CD4-positive, alpha-beta T cell treated with Interleukin-6 at 100 ng/mL for 8 hours (primary cell): ENCODE measurements at regions not wholly inside any gene's neighbourhood (a gene's known extent, or its start where the extent isn't known, plus 50 kb on each side); places are given as distances from the start of the nearest gene placed in this dataset.

ENCODE experiments used
- DNase-seq: peaks from one replicate; pipeline ENCODE4 v3.0.0-alpha.2; 2020; ENCODE audit warnings: mixed read lengths, low spot score

- DNase-seq: no peak
Observed at GRCh38 chr13:83601539-83601938, 280.7 kb downstream of the SLITRK1 start.

- no peak for DNase-seq
Observed at GRCh38 chr13:83592095-83592494, 290.2 kb downstream of the SLITRK1 start.

- DNase-seq: no peak
Observed at GRCh38 chr13:83589814-83590213, 292.5 kb downstream of the SLITRK1 start.

GRCh38 chr13:83577183-83577582 is 305.1 kb downstream of the SLITRK1 start:
- no peak for DNase-seq

DNA sequence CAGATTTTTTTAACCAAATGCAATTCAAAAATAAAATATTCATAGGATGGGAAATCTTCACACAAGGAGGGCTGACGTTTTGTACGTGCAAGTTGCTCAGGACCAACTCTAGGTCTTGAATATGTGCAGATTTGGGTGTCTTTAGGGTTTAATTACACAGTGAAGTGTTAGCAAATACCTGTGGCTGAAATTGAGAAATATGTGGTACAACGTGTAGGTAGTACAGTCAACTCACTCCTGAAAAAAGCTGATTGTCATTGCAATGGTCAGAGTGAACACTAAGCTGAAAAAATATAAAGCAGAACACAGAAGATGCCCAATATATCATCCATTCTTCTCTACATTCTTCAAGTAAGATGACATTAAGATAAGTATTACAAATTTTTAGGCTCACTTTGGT is 314.3 kb downstream of the SLITRK1 start:
- DNase-seq: no peak

- DNase-seq: no peak
Observed at GRCh38 chr13:83563499-83563898, 318.8 kb downstream of the SLITRK1 start.

GRCh38 chr13:83557845-83558244 is 324.4 kb downstream of the SLITRK1 start:
- no peak for DNase-seq

DNA sequence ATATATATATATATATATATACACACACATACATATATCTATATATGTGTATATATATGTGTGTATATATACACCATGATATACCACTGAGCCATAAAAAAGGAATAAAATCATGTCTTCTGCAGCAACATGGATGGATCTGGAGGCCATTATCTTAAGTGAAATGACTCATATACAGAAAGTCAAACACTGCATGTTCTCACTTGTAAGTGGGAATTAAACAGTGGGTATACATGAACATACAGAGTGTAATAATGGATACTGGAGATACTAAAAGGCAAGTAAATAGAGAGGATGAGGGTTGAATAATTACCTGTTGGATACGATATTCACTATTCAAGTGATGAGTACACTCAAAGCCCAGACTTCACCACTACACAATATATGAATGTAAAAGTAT is 332.6 kb downstream of the SLITRK1 start:
- DNase-seq: no peak

- no peak for DNase-seq
Observed at GRCh38 chr13:83547043-83547442, 335.2 kb downstream of the SLITRK1 start.

GRCh38 chr13:83546476-83546875 is 335.8 kb downstream of the SLITRK1 start:
- no peak for DNase-seq

GRCh38 chr13:83538636-83539035 is 343.6 kb downstream of the SLITRK1 start:
- no peak for DNase-seq

- no peak for DNase-seq
Observed at GRCh38 chr13:83536941-83537340, 345.3 kb downstream of the SLITRK1 start.

DNA sequence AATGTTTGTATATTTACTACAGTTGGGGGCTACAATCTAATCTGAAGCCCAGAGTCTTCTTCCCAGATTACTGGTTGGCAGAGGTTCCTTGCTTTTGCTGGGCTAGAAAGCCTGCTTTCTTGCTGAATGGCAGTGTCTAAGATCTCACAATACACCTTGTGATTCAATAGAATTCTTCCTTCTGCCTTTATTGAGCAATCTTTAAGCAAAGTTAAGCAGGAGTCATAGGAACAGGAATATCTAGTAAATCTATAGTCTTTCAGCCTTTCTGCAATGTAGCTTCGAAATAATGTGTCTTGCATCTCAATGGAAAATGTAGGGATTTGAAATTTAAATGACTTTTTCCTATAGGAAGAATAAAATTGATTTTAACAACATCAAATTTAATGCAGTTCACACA is 346.1 kb downstream of the SLITRK1 start:
- no peak for DNase-seq

DNA sequence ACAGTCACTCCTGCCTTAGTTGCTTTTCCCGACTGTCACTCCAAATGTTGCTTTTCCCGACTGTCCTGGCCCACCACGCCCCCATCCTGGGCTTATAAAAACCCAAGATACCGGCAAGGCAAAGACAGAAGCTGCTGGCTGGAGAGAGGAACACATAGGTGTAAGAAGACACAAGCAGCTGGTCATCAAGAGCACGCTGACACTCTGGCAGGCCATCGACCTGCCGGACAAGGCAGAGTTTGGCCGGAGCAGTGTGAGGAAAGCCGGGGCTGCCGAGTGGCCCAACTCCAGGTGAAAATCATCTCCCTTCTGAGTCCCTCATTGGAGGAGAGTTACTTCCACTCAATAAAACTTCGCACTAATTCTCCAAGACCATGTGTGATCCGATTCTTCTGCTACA is 349.5 kb downstream of the SLITRK1 start:
- DNase-seq: no peak

GRCh38 chr13:83531022-83531421 is 351.3 kb downstream of the SLITRK1 start:
- no peak for DNase-seq

DNA sequence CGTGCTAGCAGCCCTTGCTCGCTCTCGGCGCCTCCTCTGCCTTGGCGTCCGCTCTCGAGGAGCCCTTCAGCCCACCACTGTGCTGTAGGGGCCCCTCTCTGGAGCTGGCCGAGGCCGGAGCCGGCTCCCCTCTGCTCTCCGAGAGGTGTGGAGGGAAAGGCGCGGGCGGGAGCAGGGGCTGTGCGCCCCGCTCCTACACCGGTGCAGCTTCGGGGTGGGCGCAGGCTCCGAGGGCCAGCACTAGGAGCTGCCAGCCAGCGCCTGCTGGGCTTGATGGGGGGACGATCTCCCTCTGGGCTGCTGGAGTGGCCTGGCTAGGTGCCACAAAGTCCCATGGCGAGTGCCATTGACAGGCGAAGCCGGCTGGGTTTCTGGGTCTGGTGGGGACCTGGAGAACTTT is 365.5 kb downstream of the SLITRK1 start:
- no peak for DNase-seq

DNA sequence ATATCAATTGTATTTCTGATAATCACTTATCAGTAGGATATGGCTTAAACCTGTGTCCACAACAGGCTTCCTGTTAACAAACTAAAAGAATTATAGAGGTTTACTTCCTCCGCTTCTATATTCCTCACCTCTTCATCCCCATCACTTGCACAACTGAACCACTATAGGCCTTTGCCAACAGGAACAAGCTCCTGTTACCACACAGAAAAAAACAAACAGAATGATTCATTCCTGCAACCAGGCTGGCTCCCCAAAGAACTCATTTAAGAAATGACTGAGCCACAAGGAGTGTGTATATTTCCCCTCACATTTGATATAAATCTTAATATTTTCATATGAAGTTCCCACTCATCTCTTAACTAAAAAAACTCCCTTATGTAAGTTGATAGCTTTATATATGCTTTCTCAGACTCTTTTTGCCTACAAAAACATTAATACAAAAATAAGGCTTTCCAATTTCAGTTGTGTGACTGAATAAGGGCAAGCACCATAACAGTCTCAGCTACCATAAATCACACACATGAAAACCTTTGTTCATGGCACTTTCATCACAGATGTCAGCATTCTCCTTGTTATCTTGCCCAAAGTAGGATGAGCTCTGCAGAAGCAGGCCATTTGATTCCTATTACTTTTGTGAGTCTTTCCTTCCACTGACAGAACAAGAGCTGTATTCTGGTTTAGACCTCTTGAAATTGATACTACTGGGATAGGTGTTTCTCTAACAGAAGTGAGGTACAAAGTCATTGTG is 366.8 kb downstream of the SLITRK1 start:
- DNase-seq: no peak

DNA sequence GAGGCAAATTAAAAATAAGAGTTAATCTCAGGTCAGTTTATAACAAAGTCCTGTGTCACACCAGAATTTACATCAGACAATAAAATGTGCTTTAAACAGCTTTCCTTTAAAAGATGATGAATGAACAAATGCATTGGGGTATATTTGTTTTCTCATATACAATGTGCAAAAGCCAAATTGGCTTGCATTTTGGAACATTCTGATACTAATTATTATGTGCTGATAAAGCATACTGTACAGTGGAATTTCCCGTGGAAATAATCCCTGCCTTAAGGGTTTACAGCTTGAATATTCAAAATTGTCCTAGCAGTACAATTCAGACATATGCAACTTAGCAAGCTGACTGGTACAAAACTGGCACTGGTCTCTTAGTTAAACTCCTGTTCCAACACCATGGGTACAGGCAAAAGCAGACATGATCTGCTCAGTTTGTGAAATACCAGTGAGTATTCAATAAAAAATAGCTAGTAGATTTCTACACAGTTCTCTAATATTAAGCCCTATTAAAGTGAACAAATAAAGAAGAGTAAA is 373.4 kb downstream of the SLITRK1 start:
- no peak for DNase-seq

- DNase-seq: no peak
Observed at GRCh38 chr13:83503424-83503823, 378.9 kb downstream of the SLITRK1 start.

- DNase-seq: no peak
Observed at GRCh38 chr13:83499286-83499685, 383.0 kb downstream of the SLITRK1 start.

GRCh38 chr13:83498481-83499190 is 383.6 kb downstream of the SLITRK1 start:
- no peak for DNase-seq

DNA sequence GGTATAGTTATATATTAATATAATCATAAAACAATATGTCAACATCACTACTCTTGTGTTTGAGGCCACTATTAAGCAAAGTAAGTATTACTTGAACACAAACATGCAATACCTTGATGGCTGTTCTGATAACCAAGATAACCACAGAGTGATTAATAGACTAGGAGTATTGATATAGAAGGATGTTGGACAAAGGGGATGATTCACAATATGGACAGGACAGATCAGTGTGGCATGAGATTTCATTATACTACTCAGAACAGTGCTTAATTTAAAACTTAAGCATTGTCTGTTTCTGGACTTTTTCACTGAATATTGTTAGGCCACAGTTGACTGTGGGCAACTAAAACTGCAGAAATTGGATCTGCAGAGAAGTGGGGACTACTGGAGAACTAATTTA is 384.2 kb downstream of the SLITRK1 start:
- DNase-seq: no peak

- no peak for DNase-seq
Observed at GRCh38 chr13:83496501-83496900, 385.8 kb downstream of the SLITRK1 start.
